ENCODE measurements at regions not wholly inside any gene's neighbourhood (a gene's known extent, or its start where the extent isn't known, plus 50 kb on each side); places are given as distances from the start of the nearest gene placed in this dataset.
"Not testable (repeated sequence)": the region's sequence is repeated elsewhere in the genome, so short reads cannot be mapped to it uniquely, and the experiment has no call there.

- no peak for ATAC-seq
- Mint-ChIP-seq H3K27me3 (ENCODE audit: low read depth) (no peaks in the 10 kb centered on the region), H3K36me3 (ENCODE audit: low read depth) (no peaks in the 10 kb centered on the region), H3K27ac (no peak overlapping the region), H3K4me3 (no peak overlapping the region), H3K4me1 (ENCODE audit: low read depth) (no peaks in the 10 kb centered on the region), H3K9me3 (ENCODE audit: insufficient read depth) (peaks cover under 1% of the 10 kb centered on the region)
- DNase-seq: no peak
- ChIA-PET POLR2A (no interaction called here), CTCF (no interaction called here)
Observed at GRCh38 chr5:174505621-174506020, 218.8 kb upstream of the MSX2 start.

GRCh38 chr5:174510782-174511453, 213.5 kb upstream of the MSX2 start:
- H3K27ac Mint-ChIP-seq; H3K36me3 Mint-ChIP-seq (ENCODE audit: low read depth); ATAC-seq; DNase-seq; POLR2A ChIA-PET; CTCF ChIA-PET; H3K4me3 Mint-ChIP-seq; H3K27me3 Mint-ChIP-seq (ENCODE audit: low read depth); H3K9me3 Mint-ChIP-seq (ENCODE audit: insufficient read depth); H3K4me1 Mint-ChIP-seq (ENCODE audit: low read depth): not testable (repeated sequence)

GRCh38 chr5:174511714-174512253, 212.6 kb upstream of the MSX2 start:
- Mint-ChIP-seq H3K27ac (no peak overlapping the region), H3K36me3 (ENCODE audit: low read depth) (no peaks in the 10 kb centered on the region), H3K4me3 (no peak overlapping the region), H3K27me3 (ENCODE audit: low read depth) (peaks cover 2% of the 10 kb centered on the region), H3K4me1 (ENCODE audit: low read depth) (no peaks in the 10 kb centered on the region), H3K9me3 (ENCODE audit: insufficient read depth) (no peaks in the 10 kb centered on the region)
- ChIA-PET POLR2A (no interaction called here), CTCF (no interaction called here)
- DNase-seq (no peak), ATAC-seq (no peak)

GRCh38 chr5:174514325-174514724, 210.1 kb upstream of the MSX2 start:
- POLR2A ChIA-PET: no interaction called here
- peaks cover 2% of the 10 kb centered on the region for H3K27me3 Mint-ChIP-seq (ENCODE audit: low read depth)
- ATAC-seq (no peak), DNase-seq (no peak)
- no peaks in the 10 kb centered on the region for H3K4me1 Mint-ChIP-seq (ENCODE audit: low read depth)
- CTCF ChIA-PET: no interaction called here
- H3K4me3 Mint-ChIP-seq: no peak overlapping the region
- H3K36me3 Mint-ChIP-seq (ENCODE audit: low read depth): no peaks in the 10 kb centered on the region
- H3K27ac Mint-ChIP-seq: no peak overlapping the region
- no peaks in the 10 kb centered on the region for H3K9me3 Mint-ChIP-seq (ENCODE audit: insufficient read depth)

- ATAC-seq (no peak), DNase-seq (no peak)
- no peaks in the 10 kb centered on the region for H3K4me1 Mint-ChIP-seq (ENCODE audit: low read depth)
- peaks cover 2% of the 10 kb centered on the region for H3K27me3 Mint-ChIP-seq (ENCODE audit: low read depth)
- H3K36me3 Mint-ChIP-seq (ENCODE audit: low read depth): no peaks in the 10 kb centered on the region
- POLR2A ChIA-PET: no interaction called here
- CTCF ChIA-PET: no interaction called here
- H3K4me3 Mint-ChIP-seq: no peak overlapping the region
- H3K27ac Mint-ChIP-seq: no peak overlapping the region
- H3K9me3 Mint-ChIP-seq (ENCODE audit: insufficient read depth): no peaks in the 10 kb centered on the region
Observed at GRCh38 chr5:174514983-174515394, 209.4 kb upstream of the MSX2 start.

GRCh38 chr5:174516741-174517140, 207.6 kb upstream of the MSX2 start:
- no peak for DNase-seq
- no peaks in the 10 kb centered on the region for H3K9me3 Mint-ChIP-seq (ENCODE audit: insufficient read depth)
- H3K36me3 Mint-ChIP-seq (ENCODE audit: low read depth): no peaks in the 10 kb centered on the region
- ChIA-PET CTCF (no interaction called here), POLR2A (no interaction called here)
- H3K4me1 Mint-ChIP-seq (ENCODE audit: low read depth): no peaks in the 10 kb centered on the region
- no peaks in the 10 kb centered on the region for H3K27me3 Mint-ChIP-seq (ENCODE audit: low read depth)
- no peak overlapping the region for H3K27ac Mint-ChIP-seq
- ATAC-seq: no peak
- no peak overlapping the region for H3K4me3 Mint-ChIP-seq

- DNase-seq: no peak
- no peaks in the 10 kb centered on the region for H3K9me3 Mint-ChIP-seq (ENCODE audit: insufficient read depth)
- H3K27ac Mint-ChIP-seq: no peak overlapping the region
- no peaks in the 10 kb centered on the region for H3K4me1 Mint-ChIP-seq (ENCODE audit: low read depth)
- no peak overlapping the region for H3K4me3 Mint-ChIP-seq
- POLR2A ChIA-PET: no interaction called here
- H3K36me3 Mint-ChIP-seq (ENCODE audit: low read depth): no peaks in the 10 kb centered on the region
- no peak for ATAC-seq
- H3K27me3 Mint-ChIP-seq (ENCODE audit: low read depth): no peaks in the 10 kb centered on the region
- CTCF ChIA-PET: no interaction called here
Observed at GRCh38 chr5:174518512-174518911, 205.9 kb upstream of the MSX2 start.

GRCh38 chr5:174520420-174521396, 203.7 kb upstream of the MSX2 start:
- no peaks in the 10 kb centered on the region for H3K9me3 Mint-ChIP-seq (ENCODE audit: insufficient read depth)
- POLR2A ChIA-PET: no interaction called here
- no peak overlapping the region for H3K4me3 Mint-ChIP-seq

GRCh38 chr5:174521449-174521848, 202.9 kb upstream of the MSX2 start:
- H3K9me3 Mint-ChIP-seq (ENCODE audit: insufficient read depth): no peaks in the 10 kb centered on the region
- no peaks in the 10 kb centered on the region for H3K4me1 Mint-ChIP-seq (ENCODE audit: low read depth)
- no peak for ATAC-seq
- no peaks in the 10 kb centered on the region for H3K27me3 Mint-ChIP-seq (ENCODE audit: low read depth)
- DNase-seq: no peak
- ChIA-PET POLR2A (no interaction called here), CTCF (no interaction called here)
- H3K27ac Mint-ChIP-seq: no peak overlapping the region
- H3K36me3 Mint-ChIP-seq (ENCODE audit: low read depth): no peaks in the 10 kb centered on the region
- H3K4me3 Mint-ChIP-seq: no peak overlapping the region

More at GRCh38 chr5:174520420-174521396, 203.7 kb upstream of the MSX2 start:
- Mint-ChIP-seq H3K27ac (no peak overlapping the region), H3K27me3 (ENCODE audit: low read depth) (no peaks in the 10 kb centered on the region), H3K36me3 (ENCODE audit: low read depth) (no peaks in the 10 kb centered on the region), H3K4me1 (ENCODE audit: low read depth) (no peaks in the 10 kb centered on the region)
- DNase-seq: no peak
- no peak for ATAC-seq
- CTCF ChIA-PET: no interaction called here

- CTCF ChIA-PET: no interaction called here
- H3K27ac Mint-ChIP-seq: no peak overlapping the region
- no peak for ATAC-seq
Observed at GRCh38 chr5:174522480-174523260, 201.7 kb upstream of the MSX2 start.

GRCh38 chr5:174523311-174524071, 200.9 kb upstream of the MSX2 start:
- no peaks in the 10 kb centered on the region for H3K36me3 Mint-ChIP-seq (ENCODE audit: low read depth)

More at GRCh38 chr5:174522480-174523260, 201.7 kb upstream of the MSX2 start:
- POLR2A ChIA-PET: no interaction called here
- Mint-ChIP-seq H3K4me1 (ENCODE audit: low read depth) (no peaks in the 10 kb centered on the region), H3K4me3 (no peak overlapping the region), H3K36me3 (ENCODE audit: low read depth) (no peaks in the 10 kb centered on the region), H3K9me3 (ENCODE audit: insufficient read depth) (no peaks in the 10 kb centered on the region), H3K27me3 (ENCODE audit: low read depth) (no peaks in the 10 kb centered on the region)
- no peak for DNase-seq

More at GRCh38 chr5:174523311-174524071, 200.9 kb upstream of the MSX2 start:
- ChIA-PET CTCF (no interaction called here), POLR2A (no interaction called here)
- H3K9me3 Mint-ChIP-seq (ENCODE audit: insufficient read depth): no peaks in the 10 kb centered on the region
- no peaks in the 10 kb centered on the region for H3K27me3 Mint-ChIP-seq (ENCODE audit: low read depth)
- no peak for ATAC-seq
- H3K4me1 Mint-ChIP-seq (ENCODE audit: low read depth): no peaks in the 10 kb centered on the region
- DNase-seq: no peak
- no peak overlapping the region for H3K4me3 Mint-ChIP-seq
- no peak overlapping the region for H3K27ac Mint-ChIP-seq

Measured in activated CD8-positive, alpha-beta T cell treated with anti-CD3 and anti-CD28 coated beads, Interleukin-2, amount 10 ng/mL, durations not matched to agents 7 days and 5 days (primary cell).